ENCODE measurements at regions not wholly inside any gene's neighbourhood (a gene's known extent, or its start where the extent isn't known, plus 50 kb on each side); places are given as distances from the start of the nearest gene placed in this dataset.

DNA sequence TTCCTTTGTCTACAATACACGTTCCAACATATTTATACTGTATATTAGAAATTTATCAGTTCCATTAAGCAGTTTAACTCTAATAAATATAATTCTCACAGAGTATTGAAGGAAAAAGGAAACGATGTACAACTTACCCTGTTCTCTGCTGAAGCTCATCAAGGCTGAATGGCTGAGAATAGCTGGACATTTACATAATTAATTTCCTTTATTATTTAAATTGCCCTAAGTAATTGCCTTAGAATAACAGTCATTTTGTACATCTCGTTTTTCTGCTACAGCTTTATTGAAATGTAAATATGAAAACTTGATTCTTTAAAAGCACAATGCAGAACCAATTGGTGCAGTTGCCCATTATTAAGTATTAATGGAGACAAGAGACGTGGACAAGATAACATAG, 648.3 kb upstream of the ATXN8OS start:
- no peak overlapping the region for H3K4me3 ChIP-seq
- no peak overlapping the region for H3K27ac ChIP-seq

DNA sequence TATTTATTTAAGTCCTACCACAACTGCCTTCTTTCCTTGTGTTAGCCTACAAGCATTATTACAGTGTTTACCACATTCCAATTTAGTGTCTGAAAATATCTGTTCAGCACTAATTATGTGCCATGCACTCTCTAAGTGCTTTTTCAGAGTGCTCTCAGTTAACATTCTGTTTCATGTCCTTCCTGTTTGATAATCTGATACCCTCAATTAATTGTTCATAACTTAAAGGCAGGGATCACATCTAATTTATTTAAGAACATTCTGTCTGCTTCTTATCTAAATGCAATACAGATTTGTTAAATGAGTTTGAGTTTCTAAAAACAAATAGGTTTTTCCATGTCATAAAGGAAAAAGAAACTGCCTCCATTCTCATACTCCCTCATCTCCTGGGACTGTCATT, 649.6 kb upstream of the ATXN8OS start:
- no peak overlapping the region for H3K4me3 ChIP-seq

DNA sequence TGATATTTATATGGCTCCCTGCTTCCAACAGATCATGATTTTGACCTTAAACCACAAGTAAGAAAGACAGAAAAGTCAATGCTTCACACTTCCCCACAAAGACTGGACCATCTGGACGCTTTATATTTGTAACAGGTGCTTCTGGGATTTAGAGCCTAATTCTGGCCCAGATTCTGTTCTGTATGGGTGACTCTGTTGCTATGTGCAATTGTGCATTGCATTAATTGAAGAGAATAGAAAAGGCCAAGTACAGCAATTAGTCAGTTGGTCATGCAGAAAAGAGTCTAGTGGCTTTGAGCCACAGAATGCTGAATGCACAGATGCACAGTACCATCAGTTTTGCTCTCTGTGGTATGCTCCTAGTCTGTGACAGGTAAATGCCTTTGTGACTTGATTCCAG, 657.4 kb upstream of the ATXN8OS start:
- Histone ChIP-seq H3K27ac (no peak overlapping the region), H3K4me3 (no peak overlapping the region)

More for the DNA sequence above, 649.6 kb upstream of the ATXN8OS start:
- no peak overlapping the region for H3K27ac ChIP-seq

DNA sequence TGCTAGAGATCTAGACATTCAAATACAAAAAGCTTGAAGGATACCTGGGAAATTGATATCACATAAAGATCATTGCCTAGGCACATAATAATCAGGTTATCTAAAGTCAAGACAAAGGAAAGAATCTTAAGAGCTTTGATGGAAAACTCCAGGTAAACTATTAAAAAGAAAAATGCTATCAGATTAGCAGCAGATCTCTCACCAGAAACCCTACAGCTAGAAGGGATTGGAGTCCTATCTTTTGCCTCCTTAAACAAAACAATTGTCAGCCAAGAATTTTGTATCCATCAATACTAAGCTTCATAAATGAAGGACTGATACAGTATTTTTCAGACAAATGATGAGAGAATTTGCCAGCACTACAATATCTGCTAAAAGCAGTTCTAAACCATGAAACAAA, 682.4 kb upstream of the ATXN8OS start:
- no peak overlapping the region for H3K4me3 ChIP-seq

DNA sequence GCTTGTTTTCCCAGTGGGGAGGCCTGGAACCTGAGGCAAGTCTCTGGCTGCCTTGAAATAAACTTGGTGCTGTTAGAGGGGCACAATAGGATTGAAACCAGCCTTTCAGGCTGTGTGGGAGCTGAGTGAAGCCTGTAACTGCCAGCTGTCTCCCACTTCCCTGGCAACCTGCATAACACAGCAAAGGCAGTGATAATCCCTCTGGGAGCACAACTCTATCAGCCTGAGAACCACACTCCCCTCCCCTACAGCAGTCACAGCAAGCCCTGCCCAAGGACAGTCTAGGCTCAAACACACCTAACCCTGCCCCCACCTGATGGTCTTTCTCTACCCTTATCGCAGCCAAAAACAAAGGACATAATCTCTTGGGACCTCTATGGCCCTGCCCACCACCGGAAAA, 683.8 kb upstream of the ATXN8OS start:
- H3K4me3 ChIP-seq = no peak overlapping the region
- H3K27ac ChIP-seq = no peak overlapping the region

More for the DNA sequence above, 682.4 kb upstream of the ATXN8OS start:
- H3K27ac ChIP-seq = no peak overlapping the region

DNA sequence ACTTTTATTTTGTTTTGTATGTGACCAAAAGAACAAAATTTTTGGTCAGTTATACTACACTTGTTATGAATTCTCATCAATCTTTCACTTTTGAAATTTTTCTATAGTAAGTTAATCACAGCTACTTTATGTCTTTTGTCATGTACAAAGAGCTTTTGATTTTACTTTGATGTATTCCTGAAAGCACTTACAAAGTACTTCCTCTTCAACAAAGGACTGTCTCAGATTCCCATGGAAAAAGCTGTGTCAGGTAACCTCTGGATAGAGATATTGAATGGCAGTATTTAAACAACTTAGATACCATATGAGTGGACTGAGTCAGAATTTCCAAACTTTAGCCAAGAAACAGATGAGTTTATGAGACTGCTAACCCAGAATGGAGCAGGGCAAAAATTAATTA, 689.3 kb upstream of the ATXN8OS start:
- Histone ChIP-seq H3K27ac (no peak overlapping the region), H3K4me3 (no peak overlapping the region)

DNA sequence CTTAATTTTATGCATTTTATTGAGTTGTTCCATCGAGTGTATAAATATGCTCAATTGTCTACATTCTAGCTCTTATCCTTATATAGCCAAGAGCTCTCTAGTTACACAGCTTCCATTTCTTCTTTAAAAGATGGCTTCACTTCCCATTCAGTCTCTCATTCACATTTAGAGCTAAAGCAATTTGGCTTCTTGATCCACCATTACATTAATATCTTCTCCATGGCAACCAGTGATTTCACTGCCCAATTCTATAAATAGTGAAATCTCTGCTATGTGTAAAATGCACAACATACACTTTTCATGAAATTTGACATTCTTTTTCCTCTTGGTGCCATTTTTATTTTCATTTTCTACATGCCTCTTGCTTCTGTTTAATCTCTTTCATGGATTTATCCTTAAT, 696.9 kb upstream of the ATXN8OS start:
- Histone ChIP-seq H3K4me3 (no peak overlapping the region), H3K27ac (no peak overlapping the region)

DNA sequence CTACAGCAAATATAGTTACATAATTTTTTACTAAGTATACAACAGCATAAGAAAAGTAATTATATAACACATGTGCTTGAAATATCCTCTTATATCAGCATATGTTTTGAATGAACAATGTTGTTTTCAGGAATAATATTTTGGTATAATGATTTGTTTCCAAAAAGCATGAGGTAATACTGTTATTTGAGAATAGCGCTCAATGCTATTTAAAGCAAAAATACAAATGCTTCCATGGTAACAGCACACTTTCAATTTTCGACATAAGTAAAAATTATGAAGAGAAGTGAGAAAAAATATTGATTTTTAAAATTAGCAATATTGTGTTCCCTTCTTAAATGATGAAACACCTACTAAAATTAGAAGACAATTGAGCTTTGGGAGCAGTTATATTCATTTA, 715.9 kb upstream of the ATXN8OS start:
- Histone ChIP-seq H3K4me3 (no peak overlapping the region), H3K27ac (no peak overlapping the region)

DNA sequence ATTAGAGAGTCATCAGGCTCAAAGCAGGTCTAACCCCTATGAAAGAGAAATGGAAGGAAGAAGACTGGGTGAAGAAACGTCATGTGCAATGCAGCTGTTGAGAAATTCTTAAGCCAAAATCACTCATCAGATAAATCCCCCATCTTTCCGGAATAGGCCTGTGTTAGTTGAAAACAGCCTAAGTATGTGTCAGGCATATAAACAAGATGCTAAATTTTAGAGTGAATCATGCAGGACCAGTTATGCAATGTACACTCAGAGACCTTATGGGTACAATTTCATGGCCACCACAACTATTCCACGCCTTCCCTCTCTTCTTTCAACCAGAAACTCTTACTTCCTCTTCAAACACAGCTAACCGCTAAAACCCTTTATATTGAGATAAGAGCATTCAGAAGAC, 717.7 kb upstream of the ATXN8OS start:
- Histone ChIP-seq H3K27ac (no peak overlapping the region), H3K4me3 (no peak overlapping the region)

DNA sequence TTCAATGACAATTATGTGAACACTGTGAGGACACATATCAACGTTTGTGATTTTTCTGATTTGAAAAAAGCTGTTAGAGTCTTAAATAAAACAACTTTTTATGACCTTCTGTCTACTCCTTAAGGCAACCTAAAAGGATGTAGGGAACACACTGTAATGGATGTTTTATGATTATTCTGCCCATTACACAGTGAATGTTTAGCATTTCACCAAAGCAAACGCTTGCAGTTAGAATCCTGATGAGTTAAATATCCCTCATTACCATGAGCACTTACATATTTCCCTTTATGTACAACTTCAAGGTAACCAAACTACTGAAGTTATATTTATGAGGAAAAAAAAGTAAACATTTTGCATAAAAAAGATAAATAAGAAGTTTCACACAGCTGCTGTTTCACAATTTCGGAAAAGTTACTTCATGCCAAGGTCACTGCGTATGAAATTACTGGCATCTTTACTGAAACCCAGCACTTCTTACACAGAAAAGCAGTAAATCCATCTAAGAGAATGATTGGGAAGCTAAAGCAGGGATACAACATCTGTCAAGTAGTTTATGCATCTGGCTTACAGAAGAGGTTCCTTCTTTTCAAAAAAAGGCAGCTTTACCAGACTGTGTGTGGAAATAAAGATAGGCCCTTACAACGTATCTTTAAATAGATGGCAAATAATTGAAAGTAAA, 733.7 kb upstream of the ATXN8OS start:
- H3K27ac ChIP-seq = no peak overlapping the region
- no peak overlapping the region for H3K4me3 ChIP-seq

DNA sequence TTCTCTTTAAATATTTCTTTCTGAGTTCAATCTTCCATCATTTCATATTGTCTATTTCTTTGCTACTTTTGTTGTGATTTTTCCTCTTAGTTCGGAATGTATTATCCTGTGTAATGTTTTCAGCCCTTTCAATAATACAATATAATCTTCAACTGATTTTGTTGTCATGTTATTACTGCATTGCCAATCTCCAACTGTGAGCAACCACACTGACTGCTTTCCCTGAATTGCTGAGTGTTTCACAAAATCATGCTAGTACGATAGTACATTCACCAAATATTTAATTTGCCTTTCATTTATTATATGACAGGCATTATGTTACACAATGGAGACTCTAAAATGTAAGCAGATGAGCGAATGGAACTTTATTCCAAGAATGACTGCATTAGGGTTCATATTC, 744.3 kb upstream of the ATXN8OS start:
- Histone ChIP-seq H3K27ac (no peak overlapping the region), H3K4me3 (no peak overlapping the region)

DNA sequence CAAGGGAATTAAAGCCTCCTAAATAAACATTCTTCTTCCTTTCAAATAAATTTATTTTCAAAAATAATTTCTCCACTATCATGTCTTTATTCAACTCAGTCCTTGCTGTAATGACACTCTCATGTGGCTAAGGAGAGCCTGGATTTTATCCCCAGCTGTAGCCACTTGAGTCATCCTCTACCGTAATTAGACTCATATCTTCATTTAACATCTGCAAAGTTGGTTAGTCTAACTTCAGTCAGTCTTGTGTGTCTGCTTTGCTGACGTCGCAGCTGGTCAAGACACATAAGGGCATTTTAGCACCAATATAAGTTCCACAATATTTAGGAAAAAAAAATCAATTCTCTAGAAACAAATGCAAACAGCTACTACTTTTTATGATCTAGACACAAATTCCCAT, 776.4 kb upstream of the ATXN8OS start:
- Histone ChIP-seq H3K4me3 (no peak overlapping the region), H3K27ac (no peak overlapping the region)

DNA sequence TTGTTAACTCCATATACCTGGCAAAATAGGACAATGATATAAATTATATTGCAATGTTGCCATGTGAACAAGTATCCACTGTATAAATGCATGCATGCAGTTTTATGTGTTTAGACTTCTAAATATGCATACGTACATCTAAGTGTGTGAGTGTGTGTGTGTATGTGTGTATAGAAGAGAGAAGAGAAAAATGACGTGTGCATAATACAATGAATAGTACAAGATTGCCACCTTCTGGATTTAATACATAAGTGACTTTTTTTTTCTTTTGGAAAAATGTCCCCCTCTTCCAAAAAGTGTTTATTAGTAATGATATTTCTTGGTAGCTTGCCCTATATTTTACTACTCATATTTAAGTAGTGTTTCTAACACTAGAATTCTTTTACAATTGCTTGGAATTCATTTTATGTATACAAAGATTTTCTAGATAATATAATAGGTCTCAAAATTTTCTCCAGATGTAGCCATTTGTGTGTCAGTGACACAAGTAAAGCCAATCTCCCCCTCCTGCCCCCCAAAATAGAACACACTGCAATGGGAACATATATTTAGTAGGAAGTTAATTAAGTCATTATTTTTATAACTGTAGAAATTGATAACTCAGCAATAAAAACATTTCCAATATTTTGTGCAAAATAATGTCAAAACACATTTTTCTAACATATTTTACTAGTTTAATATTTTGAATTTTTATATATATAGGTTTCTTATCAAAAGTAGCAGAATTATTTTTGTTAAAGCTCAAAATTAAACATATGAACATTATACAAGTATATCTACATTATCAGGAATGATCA, 783.3 kb upstream of the ATXN8OS start:
- Histone ChIP-seq H3K4me3 (no peak overlapping the region), H3K27ac (no peak overlapping the region)

DNA sequence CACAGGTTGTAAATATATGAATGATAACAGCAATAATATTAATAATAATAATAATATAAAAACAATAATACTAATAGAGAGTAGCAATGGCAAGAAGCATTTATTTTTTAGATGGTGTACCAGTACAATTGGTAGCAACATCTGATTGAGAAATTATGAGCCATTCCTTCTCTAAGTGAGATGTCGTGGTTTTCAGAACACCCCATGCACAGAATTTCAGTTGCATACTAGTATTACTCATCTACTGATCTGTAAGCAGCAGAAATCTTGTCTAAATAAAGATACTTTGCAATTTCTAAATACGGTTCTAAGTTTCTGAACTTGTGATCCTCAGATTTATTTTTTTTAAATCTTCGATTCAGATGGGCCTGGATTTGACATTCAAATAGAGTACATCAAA, 788.0 kb upstream of the ATXN8OS start:
- no peak overlapping the region for H3K4me3 ChIP-seq
- no peak overlapping the region for H3K27ac ChIP-seq

DNA sequence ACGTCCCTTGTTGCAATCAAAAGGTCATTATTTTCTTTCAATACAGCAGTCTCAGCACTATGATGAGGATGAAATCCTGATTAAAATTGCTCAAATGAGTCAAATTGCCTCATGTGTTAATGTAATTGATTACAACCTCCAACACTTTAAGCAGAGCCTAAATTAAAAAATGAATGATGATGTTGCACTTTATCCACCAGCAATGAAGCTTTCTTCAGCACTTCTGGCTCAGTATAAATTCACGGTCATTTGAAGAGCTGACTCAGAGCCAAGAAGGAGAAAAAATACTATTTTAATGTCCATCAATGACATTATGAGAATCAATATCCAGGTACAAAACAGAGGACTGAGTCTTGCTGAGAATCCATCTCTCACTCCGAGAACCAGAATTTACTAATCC, 792.6 kb upstream of the ATXN8OS start:
- no peak overlapping the region for H3K4me3 ChIP-seq
- H3K27ac ChIP-seq = no peak overlapping the region

DNA sequence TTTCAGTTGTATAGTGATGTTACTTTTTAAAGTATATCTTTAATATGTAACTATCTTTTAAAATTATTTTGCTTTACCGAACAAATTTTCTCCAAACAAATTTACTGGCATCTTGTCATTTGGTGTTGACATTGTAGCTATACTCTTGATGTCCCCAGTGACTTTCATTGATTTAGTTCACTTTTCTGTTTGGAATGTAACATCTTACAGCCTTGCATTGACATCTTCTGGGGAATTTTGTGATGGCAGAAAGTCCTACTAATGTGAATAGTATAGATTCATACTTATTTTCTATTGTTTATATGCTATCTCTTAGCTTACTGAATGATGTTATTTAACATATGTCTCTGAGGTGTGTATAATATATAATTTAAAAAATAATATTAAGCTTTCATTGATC, 800.9 kb upstream of the ATXN8OS start:
- Histone ChIP-seq H3K4me3 (no peak overlapping the region), H3K27ac (no peak overlapping the region)

DNA sequence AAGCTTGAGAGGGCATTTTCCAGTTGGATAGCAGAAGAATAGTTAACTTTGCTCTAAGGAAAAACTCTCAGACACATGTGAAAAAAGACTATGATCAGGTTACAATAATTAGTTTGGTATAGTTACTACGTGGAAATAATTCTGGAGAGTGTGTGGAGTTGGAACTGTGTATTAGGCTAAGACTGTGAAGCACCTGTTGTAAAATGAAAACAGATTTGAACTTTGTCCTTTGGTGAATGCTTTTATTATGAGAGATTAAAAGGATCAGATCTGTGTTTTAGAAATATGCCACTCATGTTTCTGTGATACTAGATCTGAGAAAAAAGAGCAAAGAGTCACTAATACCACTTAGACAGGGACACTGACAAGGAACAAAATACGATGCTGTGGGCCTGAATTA, 807.5 kb upstream of the ATXN8OS start:
- H3K27ac ChIP-seq = no peak overlapping the region
- no peak overlapping the region for H3K4me3 ChIP-seq

DNA sequence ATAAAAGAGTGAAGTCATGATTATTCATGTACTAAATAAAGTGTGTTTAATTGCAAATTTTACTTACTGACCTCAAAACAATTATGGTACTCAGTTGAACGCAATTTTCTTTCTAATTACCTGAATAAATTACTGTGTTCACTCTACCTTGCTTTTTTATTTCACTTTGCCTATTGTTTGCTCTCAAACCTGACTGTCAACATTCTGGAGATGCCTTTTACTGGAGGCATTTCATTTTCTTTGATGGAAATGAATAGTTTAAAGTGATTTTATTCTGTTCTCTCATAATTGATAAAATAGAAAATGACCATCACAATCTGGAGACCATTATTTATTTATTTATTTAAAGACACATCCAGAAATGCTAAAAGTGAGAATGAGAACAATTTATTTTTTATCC, 811.5 kb upstream of the ATXN8OS start:
- H3K27ac ChIP-seq = no peak overlapping the region
- no peak overlapping the region for H3K4me3 ChIP-seq

DNA sequence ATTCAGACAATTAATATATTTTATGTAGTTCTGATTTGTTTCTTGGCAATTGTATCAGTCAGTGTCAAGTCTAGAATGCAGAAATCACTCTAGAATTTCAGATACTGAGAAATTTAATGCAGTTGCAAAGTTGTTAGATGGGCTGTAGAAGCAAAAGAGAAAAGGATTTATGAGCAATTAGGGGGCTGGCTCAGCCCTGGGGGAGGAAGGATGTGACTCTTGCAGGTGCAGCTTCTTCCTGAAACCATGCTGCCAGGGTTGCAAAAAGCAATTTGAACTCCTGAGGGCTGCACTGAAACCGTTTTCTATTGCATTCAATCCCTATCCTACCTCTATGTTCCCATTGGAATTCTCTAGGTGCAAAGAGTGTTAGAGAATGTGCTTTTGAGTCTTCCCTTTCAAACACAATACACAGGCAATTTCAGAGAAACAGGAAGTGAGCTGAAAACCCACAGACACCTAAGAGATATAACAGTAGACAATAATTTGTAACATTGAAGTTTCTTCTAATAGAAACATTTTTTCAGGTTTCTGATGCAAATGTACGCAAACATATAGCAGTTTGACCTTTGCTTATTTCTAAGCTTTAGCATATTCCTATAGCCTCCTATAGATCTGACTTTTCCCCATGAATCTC, 814.7 kb upstream of the ATXN8OS start:
- Histone ChIP-seq H3K27ac (no peak overlapping the region), H3K4me3 (no peak overlapping the region)

DNA sequence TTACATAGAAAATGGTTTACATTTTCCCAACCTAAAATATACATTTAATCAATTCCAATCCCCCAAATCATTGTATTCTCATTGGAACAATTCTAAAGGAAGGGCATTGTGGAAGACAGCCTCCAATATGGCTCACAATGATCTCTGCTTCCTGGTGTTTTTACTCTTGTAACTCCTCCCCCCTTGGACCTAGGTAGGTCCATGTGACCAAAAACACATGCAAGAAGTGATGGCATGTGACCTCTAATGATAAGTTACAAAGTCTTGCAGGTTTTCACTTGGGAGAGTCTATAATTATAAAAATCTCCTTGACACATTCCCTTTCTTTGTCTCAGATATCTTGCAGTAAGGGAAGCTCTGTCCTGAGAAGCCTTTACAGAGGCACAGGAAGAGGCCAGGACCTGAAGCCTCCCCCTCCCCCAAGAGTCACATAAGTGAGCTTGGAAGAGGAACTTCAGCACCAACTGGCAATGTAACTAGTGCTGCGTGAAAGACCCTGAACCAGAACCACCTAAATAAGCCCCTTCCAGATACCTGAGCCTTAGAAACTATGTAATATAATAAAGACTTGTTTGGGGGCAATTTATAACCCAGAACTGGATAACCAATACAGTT, 816.2 kb upstream of the ATXN8OS start:
- Histone ChIP-seq H3K4me3 (no peak overlapping the region), H3K27ac (no peak overlapping the region)

DNA sequence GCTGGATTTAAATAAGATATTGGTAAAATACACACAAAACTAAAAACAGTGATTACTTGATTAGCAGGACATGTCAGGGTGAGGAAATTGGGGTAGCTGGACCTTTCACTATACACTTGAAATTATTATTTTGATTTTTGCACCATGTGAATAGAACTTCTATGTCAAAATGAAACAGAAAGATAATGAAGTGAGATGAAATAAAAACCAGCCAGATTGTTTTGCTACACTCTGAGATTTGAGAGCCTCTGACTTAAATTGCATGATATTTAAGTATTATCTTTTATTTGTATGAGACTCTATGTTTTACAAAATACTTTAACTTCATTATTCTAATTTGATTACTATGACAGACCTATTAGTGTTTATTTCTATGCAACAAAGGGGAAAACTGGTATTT, 819.6 kb upstream of the ATXN8OS start:
- H3K4me3 ChIP-seq = no peak overlapping the region
- no peak overlapping the region for H3K27ac ChIP-seq

Measured in skin epidermis (tissue), 12 donors.